Lung microvascular endothelial cell (primary cell): ENCODE measurements at regions not wholly inside any gene's neighbourhood (a gene's known extent, or its start where the extent isn't known, plus 50 kb on each side); places are given as distances from the start of the nearest gene placed in this dataset.
"Not testable (repeated sequence)": the region's sequence is repeated elsewhere in the genome, so short reads cannot be mapped to it uniquely, and the experiment has no call there.

Experiments
- DNase-seq, 2 donors: peaks; one replicate each; pipeline versions ENCODE4 v3.0.0 to v3.0.0-alpha.2; 2010; ENCODE audit warnings: low read depth in 2 of 2

DNA sequence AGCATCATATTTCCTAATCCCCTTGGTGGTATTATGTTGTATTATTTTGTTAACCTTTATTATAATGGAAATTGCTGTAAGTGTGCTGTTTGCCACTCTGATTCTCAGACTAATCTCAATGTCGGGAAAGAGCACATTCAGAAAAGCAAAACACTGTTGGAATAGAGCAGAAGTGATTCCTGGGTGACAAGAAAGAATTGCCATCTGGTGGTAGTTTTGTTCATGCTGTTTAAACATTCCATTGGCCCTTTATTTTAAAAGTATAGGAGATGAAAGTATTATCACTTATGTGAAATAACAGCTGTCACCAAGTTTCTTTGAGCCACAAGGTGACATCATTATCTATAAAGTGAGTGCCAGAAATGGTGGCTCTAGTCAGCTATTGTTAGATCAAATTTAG lies 301.3 kb upstream of the SGCD start:
- DNase-seq, result no peak

- DNase-seq, result no peak
Observed at GRCh38 chr5:156031181-156031580, 295.8 kb upstream of the SGCD start.

DNA sequence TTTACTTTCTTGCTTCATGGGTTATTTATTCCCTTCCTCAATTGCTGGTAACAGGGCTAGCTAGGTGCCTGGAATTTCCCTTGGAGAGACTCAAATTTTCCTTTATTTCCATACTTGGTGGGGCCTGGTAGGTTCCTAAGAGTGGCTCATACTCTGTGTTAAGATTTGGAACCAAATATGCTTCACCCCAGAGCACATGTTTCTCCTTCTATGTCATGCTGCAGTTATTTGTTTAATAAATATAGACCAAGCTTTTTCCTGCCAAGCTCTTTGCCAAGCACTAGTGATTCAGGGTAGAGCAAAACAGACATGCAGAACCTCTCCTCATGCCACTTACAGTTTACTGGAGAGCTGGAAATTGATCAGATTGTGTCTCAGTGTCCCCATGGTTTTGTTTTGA lies 290.3 kb upstream of the SGCD start:
- DNase-seq, result no peak

DNA sequence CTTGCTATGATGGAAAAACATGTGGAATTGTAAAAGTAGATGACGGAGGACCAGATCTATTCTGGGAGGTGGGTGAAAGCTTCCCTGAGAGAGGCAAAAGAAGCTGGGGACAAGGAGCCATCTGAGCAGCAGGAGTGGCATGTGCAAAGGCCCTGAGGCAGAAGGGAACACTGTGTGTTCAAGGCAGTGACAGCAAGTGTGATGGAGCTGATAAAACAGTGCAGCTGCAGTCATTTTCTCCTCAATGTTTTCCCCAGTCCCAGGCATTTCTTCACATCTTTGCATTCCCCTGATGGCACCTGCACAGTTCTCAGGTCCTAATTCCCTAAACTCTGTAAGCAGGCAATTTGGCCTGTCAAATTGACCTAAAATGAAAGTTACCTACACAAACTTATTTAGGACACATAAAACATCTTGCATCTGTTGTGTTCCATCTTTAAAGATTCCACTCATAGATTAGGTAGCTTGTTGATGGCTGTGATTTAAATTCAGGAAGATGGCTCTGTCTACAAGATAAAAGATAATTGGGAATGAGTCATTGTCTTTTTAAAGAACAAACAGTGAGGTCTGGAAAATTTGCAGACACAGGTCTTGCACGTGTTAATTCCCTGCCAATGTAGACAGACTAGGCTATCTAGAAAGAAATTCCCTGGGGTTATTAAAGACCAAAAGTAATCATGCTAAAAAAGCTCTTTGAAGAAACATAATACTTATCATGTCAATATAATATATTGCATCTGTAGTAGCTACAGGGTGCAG lies 289.6 kb upstream of the SGCD start:
- no peak for DNase-seq

GRCh38 chr5:156042726-156043125 lies 284.2 kb upstream of the SGCD start:
- no peak for DNase-seq

DNA sequence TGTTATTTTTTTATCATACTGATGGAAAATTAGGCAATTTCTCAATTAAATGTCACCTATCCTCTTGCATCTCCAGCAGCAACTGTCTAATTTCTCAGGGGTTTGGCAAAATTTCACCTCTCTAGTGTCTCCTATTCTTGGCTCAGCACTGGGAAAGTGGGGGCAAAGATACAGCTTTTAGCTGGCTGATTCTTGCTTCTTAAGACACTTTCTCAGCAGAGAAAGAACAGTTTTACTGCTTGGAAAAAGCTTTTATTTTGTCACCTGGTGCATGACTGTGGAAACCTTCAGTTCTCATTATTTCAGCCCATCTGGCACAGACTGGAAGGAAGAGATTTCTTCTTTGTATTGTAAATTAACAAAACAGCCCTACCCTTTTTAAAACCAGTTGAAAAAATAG lies 283.6 kb upstream of the SGCD start:
- no peak for DNase-seq

DNA sequence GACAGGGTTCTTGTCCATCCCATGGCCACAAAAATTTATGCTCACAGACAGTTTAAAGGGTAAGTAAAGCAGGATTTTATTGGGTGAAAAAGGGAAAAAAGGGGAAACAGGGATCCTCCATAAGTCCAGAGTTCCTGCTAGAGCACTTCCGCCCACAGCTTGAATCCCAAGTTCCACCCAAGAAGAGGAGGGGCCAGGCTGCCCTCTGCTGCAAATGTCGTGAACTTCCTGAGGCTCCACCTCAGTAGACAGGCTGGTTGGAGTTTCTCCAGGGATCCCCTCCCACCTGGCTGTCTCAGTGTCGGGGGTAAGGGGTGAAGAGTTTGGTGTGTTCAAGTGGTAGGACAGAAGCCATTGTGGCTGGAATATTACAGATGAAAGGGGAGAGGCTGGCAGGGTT lies 275.0 kb upstream of the SGCD start:
- no peak for DNase-seq

GRCh38 chr5:156052656-156053055 lies 274.3 kb upstream of the SGCD start:
- no peak for DNase-seq

DNA sequence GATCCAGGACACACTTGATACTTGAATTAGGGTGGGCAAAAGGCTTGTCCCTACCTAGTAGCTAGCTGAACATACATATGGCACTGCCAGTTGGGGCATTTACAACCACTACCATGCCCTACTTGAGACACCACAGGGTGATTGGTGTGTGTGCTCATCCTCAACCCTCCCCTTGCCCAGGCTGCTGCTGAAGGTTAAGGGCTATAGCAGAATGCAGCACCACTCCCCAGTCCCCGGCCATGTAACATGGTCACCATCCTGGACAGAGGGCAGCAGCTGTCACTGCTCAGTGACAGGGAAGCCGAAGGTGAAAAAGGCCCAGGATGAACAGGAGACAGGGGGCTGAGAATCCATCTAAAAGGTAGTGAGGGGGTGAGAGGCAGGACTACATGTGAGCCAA lies 273.9 kb upstream of the SGCD start:
- DNase-seq, result no peak

GRCh38 chr5:156076912-156077311 lies 250.1 kb upstream of the SGCD start:
- DNase-seq, result no peak

GRCh38 chr5:156087577-156088110 lies 239.3 kb upstream of the SGCD start:
- no peak for DNase-seq

GRCh38 chr5:156089955-156090940 lies 236.7 kb upstream of the SGCD start:
- not testable (repeated sequence) for DNase-seq

- no peak for DNase-seq
Observed at GRCh38 chr5:156093024-156093423, 233.9 kb upstream of the SGCD start.

GRCh38 chr5:156094001-156094400 lies 233.0 kb upstream of the SGCD start:
- DNase-seq, result no peak

GRCh38 chr5:156095709-156096241 lies 231.2 kb upstream of the SGCD start:
- DNase-seq, result no peak

DNA sequence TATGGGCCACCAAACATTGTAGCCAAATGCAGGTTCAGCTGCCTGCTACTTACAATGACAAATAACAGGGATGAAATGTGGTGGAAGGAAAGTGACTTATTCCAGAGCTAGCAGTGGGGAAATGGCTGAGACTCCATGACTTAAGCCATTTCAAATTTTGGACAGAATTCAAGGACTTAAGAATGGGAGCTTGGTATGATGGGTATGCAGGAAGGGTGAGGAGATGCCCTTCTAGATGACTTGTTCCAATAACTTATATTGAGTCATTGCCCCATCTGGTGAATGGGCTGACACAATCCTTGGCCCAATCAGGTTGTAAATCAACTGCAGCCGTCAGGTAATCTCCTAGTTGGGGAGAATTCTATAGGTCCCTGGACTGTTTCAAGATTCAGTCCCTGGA lies 230.7 kb upstream of the SGCD start:
- DNase-seq, result no peak

DNA sequence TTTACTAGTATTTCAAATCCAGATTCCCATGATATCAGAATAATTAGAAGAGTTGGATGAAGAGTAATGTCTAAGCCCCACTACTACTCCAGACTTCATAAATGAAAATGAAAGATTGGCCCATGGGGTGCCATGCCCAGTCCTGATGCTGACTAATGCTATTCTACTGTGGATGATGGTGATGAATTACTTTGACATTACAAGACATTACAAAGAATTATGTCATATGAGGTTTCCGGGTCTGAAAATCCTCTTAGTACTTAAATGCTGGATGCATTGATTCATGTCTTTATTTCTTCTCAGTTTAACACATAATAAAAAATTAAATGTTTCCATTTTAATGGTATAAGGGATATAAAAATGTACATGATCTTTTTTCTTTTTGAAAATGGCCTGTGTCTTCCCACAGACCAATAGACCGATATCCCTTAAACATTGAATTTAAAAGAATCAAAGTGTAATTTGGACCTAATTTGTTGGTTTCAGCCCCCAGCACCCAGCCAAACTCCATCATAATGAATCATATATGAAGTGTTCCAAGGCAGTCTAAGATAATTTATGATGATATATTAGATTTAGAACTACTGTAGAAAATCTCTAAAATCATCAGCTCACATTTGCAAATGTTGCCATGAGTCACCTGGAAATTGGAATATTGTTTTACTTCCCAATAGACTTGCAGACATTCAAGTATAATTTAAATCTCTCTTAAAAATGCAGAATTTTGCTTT lies 223.6 kb upstream of the SGCD start:
- no peak for DNase-seq

- DNase-seq, result no peak
Observed at GRCh38 chr5:156109317-156110023, 217.5 kb upstream of the SGCD start.

DNA sequence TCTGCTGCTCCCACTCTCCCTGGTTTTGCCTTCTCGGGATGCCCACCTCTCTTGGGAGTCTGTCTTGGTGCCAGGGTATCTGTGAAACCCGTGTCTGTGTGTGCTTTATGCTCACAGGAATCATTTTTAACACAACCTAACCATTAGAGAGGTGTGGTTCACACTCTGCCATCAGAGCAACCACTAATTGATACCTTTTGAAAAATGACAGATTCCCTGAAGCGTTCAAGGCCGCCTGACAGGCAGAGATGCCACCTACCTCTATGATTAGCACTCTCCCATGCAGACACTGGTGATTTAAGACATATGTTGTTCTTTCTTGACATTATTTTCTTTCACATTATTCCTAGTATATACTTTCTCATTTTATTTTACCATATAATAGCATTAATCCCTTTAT lies 207.3 kb upstream of the SGCD start:
- DNase-seq, result no peak

DNA sequence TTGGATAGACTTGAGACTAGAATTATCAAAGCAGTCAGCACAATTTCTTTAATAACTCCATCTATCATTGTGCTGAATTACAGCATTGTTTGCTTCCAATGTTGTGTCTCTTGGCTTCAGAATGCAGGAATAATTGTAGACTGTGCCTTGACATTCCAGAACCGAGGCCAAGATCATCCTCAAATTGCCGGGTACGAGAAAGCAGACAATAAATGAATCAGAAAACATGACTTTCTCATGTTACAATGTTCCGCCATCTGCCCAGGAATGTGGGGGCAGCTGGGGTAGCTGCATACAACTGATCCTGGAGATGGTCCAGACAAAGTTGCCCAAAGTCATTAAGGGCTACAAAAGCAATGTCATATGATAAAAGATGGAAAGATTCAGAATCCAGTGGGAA lies 206.2 kb upstream of the SGCD start:
- no peak for DNase-seq

DNA sequence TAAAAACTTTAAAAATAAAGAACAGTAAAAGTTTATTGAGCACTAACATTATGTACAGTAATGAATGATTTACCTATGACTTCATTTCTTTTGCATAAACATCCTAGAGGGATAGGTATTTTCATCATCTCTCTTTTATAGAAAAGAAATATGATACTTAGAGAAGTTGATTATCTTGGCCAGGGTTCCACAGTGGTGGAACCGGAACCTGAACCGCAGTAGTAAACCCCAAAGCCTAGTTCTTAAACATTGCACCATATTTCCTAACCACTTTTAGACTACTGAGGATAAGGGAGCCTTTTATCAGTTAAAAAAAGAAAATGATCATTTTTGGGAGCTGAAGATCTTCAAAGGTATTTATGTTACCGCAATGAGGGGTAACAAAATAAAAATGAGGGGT lies 205.7 kb upstream of the SGCD start:
- no peak for DNase-seq
